Activated T-cell treated with anti-CD3 and anti-CD28 coated beads for 24 hours (primary cell): ENCODE measurements at regions not wholly inside any gene's neighbourhood (a gene's known extent, or its start where the extent isn't known, plus 50 kb on each side); places are given as distances from the start of the nearest gene placed in this dataset.
"Not testable (repeated sequence)": the region's sequence is repeated elsewhere in the genome, so short reads cannot be mapped to it uniquely, and the experiment has no call there.

ENCODE experiments used
- DNase-seq: peaks from one replicate; pipeline ENCODE4 v3.0.0-alpha.2; 2020; ENCODE audit warnings: low read depth

- DNase-seq, result no peak
These were observed 163.8 kb upstream of the PGRMC2 start for GRCh38 chr4:128451270-128451905.

GRCh38 chr4:128450326-128451120 lies 162.9 kb upstream of the PGRMC2 start:
- DNase-seq, result no peak

GRCh38 chr4:128449251-128449650 lies 161.6 kb upstream of the PGRMC2 start:
- DNase-seq, result no peak

GRCh38 chr4:128444544-128445302 lies 157.1 kb upstream of the PGRMC2 start:
- no peak for DNase-seq

- DNase-seq, result no peak
These were observed 153.3 kb upstream of the PGRMC2 start for GRCh38 chr4:128440923-128441322.

GRCh38 chr4:128437023-128437422 lies 149.4 kb upstream of the PGRMC2 start:
- DNase-seq, result not testable (repeated sequence)

GRCh38 chr4:128429023-128429613 lies 141.5 kb upstream of the PGRMC2 start:
- not testable (repeated sequence) for DNase-seq

GRCh38 chr4:128428397-128428796 lies 140.8 kb upstream of the PGRMC2 start:
- DNase-seq, result no peak

GRCh38 chr4:128427832-128428366 lies 140.3 kb upstream of the PGRMC2 start:
- no peak for DNase-seq

- no peak for DNase-seq
These were observed 137.2 kb upstream of the PGRMC2 start for GRCh38 chr4:128424527-128425497.

- not testable (repeated sequence) for DNase-seq
These were observed 134.7 kb upstream of the PGRMC2 start for GRCh38 chr4:128422296-128422695.

GRCh38 chr4:128416921-128417320 lies 129.3 kb upstream of the PGRMC2 start:
- DNase-seq, result no peak

- DNase-seq, result no peak
These were observed 122.4 kb upstream of the PGRMC2 start for GRCh38 chr4:128410037-128410436.

GRCh38 chr4:128403586-128403985 lies 116.0 kb upstream of the PGRMC2 start:
- no peak for DNase-seq

- no peak for DNase-seq
These were observed 107.2 kb upstream of the PGRMC2 start for GRCh38 chr4:128394778-128395177.

- DNase-seq, result no peak
These were observed 105.6 kb upstream of the PGRMC2 start for GRCh38 chr4:128393101-128393704.

- no peak for DNase-seq
These were observed 102.9 kb upstream of the PGRMC2 start for GRCh38 chr4:128390475-128390996.

- no peak for DNase-seq
These were observed 101.2 kb upstream of the PGRMC2 start for GRCh38 chr4:128388796-128389195.

- DNase-seq, result no peak
These were observed 100.7 kb upstream of the PGRMC2 start for GRCh38 chr4:128388352-128388630.

- DNase-seq, result no peak
These were observed 100.2 kb upstream of the PGRMC2 start for GRCh38 chr4:128387600-128388351.
